Activated CD8-positive, alpha-beta memory T cell treated with anti-CD3 and anti-CD28 coated beads, Interleukin-2, amount 50 U/mL, for 48 hours (primary cell): ENCODE measurements at regions not wholly inside any gene's neighbourhood (a gene's known extent, or its start where the extent isn't known, plus 50 kb on each side); places are given as distances from the start of the nearest gene placed in this dataset.
"Not testable (repeated sequence)": the region's sequence is repeated elsewhere in the genome, so short reads cannot be mapped to it uniquely, and the experiment has no call there.

Experiments
- DNase-seq: peaks from one replicate; pipeline ENCODE4 v3.0.0-alpha.2; 2020

GRCh38 chr2:60230596-60230995 is 322.9 kb downstream of the BCL11A start:
- no peak for DNase-seq

GRCh38 chr2:60230037-60230436 is 323.4 kb downstream of the BCL11A start:
- no peak for DNase-seq

- no peak for DNase-seq
Observed at GRCh38 chr2:60226943-60227342, 326.5 kb downstream of the BCL11A start.

GRCh38 chr2:60226191-60226590 is 327.3 kb downstream of the BCL11A start:
- DNase-seq = no peak

GRCh38 chr2:60223859-60224258 is 329.6 kb downstream of the BCL11A start:
- DNase-seq = no peak

- no peak for DNase-seq
Observed at GRCh38 chr2:60221098-60221497, 332.4 kb downstream of the BCL11A start.

- DNase-seq = no peak
Observed at GRCh38 chr2:60219536-60219935, 333.9 kb downstream of the BCL11A start.

- no peak for DNase-seq
Observed at GRCh38 chr2:60216452-60216995, 336.9 kb downstream of the BCL11A start.

GRCh38 chr2:60215386-60215901 is 338.0 kb downstream of the BCL11A start:
- no peak for DNase-seq

GRCh38 chr2:60214626-60214875 is 338.9 kb downstream of the BCL11A start:
- DNase-seq = no peak

- no peak for DNase-seq
Observed at GRCh38 chr2:60213865-60214625, 339.4 kb downstream of the BCL11A start.

- DNase-seq = no peak
Observed at GRCh38 chr2:60212181-60212945, 341.1 kb downstream of the BCL11A start.

GRCh38 chr2:60189006-60189405 is 364.4 kb downstream of the BCL11A start:
- DNase-seq = not testable (repeated sequence)

GRCh38 chr2:60175290-60175689 is 378.2 kb downstream of the BCL11A start:
- DNase-seq = no peak

GRCh38 chr2:60174146-60174545 is 379.3 kb downstream of the BCL11A start:
- no peak for DNase-seq

- DNase-seq = no peak
Observed at GRCh38 chr2:60172801-60173200, 380.7 kb downstream of the BCL11A start.

GRCh38 chr2:60170272-60170671 is 383.2 kb downstream of the BCL11A start:
- no peak for DNase-seq

GRCh38 chr2:60168247-60168646 is 385.2 kb downstream of the BCL11A start:
- no peak for DNase-seq

- DNase-seq = no peak
Observed at GRCh38 chr2:60167089-60167488, 386.4 kb downstream of the BCL11A start.

GRCh38 chr2:60163691-60164090 is 389.8 kb downstream of the BCL11A start:
- DNase-seq = no peak

- DNase-seq = no peak
Observed at GRCh38 chr2:60159519-60159918, 393.9 kb downstream of the BCL11A start.

GRCh38 chr2:60158262-60158661 is 395.2 kb downstream of the BCL11A start:
- DNase-seq = no peak

GRCh38 chr2:60157283-60157682 is 396.2 kb downstream of the BCL11A start:
- no peak for DNase-seq

- no peak for DNase-seq
Observed at GRCh38 chr2:60154142-60154541, 399.3 kb downstream of the BCL11A start.
